ENCODE measurements at regions not wholly inside any gene's neighbourhood (a gene's known extent, or its start where the extent isn't known, plus 50 kb on each side); places are given as distances from the start of the nearest gene placed in this dataset.

GRCh38 chr13:89988206-89988605 lies 1359.3 kb upstream of the MIR17HG start:
- Histone ChIP-seq H3K27ac (no peak overlapping the region), H3K4me3 (no peak overlapping the region), H3K9me3 (no peaks in the 10 kb centered on the region), H3K36me3 (no peaks in the 10 kb centered on the region), H3K27me3 (no peaks in the 10 kb centered on the region), H3K4me1 (no peaks in the 10 kb centered on the region)
- no peak for DNase-seq (ENCODE audit: extremely low spot score in 2 of 2)
- TF ChIP-seq CTCF (IDR thresholded peaks at IDR 0.05) (no peak), POLR2A (IDR thresholded peaks at IDR 0.05) (no peak), POLR2AphosphoS5 (IDR thresholded peaks at IDR 0.05; ENCODE audit: insufficient read depth in 1 of 2, low read depth in 1 of 2) (no peak)
- intact Hi-C loops (cut with DNase I): no loop called here

- H3K4me3 ChIP-seq: no peak overlapping the region
- H3K27ac ChIP-seq: no peak overlapping the region
- no peaks in the 10 kb centered on the region for H3K27me3 ChIP-seq
- intact Hi-C loops (cut with DNase I): no loop called here
- no peaks in the 10 kb centered on the region for H3K4me1 ChIP-seq
- no peaks in the 10 kb centered on the region for H3K36me3 ChIP-seq
- H3K9me3 ChIP-seq: no peaks in the 10 kb centered on the region
- no peak for TF ChIP-seq POLR2A (IDR thresholded peaks at IDR 0.05)
- no peak for TF ChIP-seq CTCF (IDR thresholded peaks at IDR 0.05)
- no peak for TF ChIP-seq POLR2AphosphoS5 (IDR thresholded peaks at IDR 0.05; ENCODE audit: insufficient read depth in 1 of 2, low read depth in 1 of 2)
- no peak for DNase-seq (ENCODE audit: extremely low spot score in 2 of 2)
These were observed 1343.9 kb upstream of the MIR17HG start for GRCh38 chr13:90003566-90003965.

- no peaks in the 10 kb centered on the region for H3K4me1 ChIP-seq
- H3K9me3 ChIP-seq: no peaks in the 10 kb centered on the region
- TF ChIP-seq CTCF (IDR thresholded peaks at IDR 0.05) (no peak), POLR2AphosphoS5 (IDR thresholded peaks at IDR 0.05; ENCODE audit: insufficient read depth in 1 of 2, low read depth in 1 of 2) (no peak), POLR2A (IDR thresholded peaks at IDR 0.05) (no peak)
- intact Hi-C loops (cut with DNase I): no loop called here
- H3K27me3 ChIP-seq: no peaks in the 10 kb centered on the region
- H3K27ac ChIP-seq: no peak overlapping the region
- no peak overlapping the region for H3K4me3 ChIP-seq
- DNase-seq (ENCODE audit: extremely low spot score in 2 of 2): no peak
- H3K36me3 ChIP-seq: no peaks in the 10 kb centered on the region
These were observed 1338.8 kb upstream of the MIR17HG start for GRCh38 chr13:90008707-90009149.

- Histone ChIP-seq H3K27ac (no peak overlapping the region), H3K27me3 (no peaks in the 10 kb centered on the region), H3K4me3 (no peak overlapping the region), H3K4me1 (no peaks in the 10 kb centered on the region), H3K9me3 (no peaks in the 10 kb centered on the region), H3K36me3 (no peaks in the 10 kb centered on the region)
- TF ChIP-seq POLR2A (IDR thresholded peaks at IDR 0.05): no peak
- no peak for TF ChIP-seq CTCF (IDR thresholded peaks at IDR 0.05)
- TF ChIP-seq POLR2AphosphoS5 (IDR thresholded peaks at IDR 0.05; ENCODE audit: insufficient read depth in 1 of 2, low read depth in 1 of 2): no peak
- DNase-seq (ENCODE audit: extremely low spot score in 2 of 2): no peak
- intact Hi-C loops (cut with DNase I): no loop called here
These were observed 1333.4 kb upstream of the MIR17HG start for GRCh38 chr13:90014038-90014437.

GRCh38 chr13:90015565-90016507 lies 1331.7 kb upstream of the MIR17HG start:
- DNase-seq (ENCODE audit: extremely low spot score in 2 of 2): no peak
- no peak overlapping the region for H3K4me3 ChIP-seq
- intact Hi-C loops (cut with DNase I): no loop called here
- no peaks in the 10 kb centered on the region for H3K9me3 ChIP-seq
- H3K4me1 ChIP-seq: no peaks in the 10 kb centered on the region
- H3K36me3 ChIP-seq: no peaks in the 10 kb centered on the region
- H3K27me3 ChIP-seq: no peaks in the 10 kb centered on the region
- no peak overlapping the region for H3K27ac ChIP-seq
- TF ChIP-seq POLR2AphosphoS5 (IDR thresholded peaks at IDR 0.05; ENCODE audit: insufficient read depth in 1 of 2, low read depth in 1 of 2): no peak
- TF ChIP-seq CTCF (IDR thresholded peaks at IDR 0.05): no peak
- no peak for TF ChIP-seq POLR2A (IDR thresholded peaks at IDR 0.05)

Measured in vagina (tissue), 2 donors.